Caco-2 (cell line): ENCODE measurements at regions not wholly inside any gene's neighbourhood (a gene's known extent, or its start where the extent isn't known, plus 50 kb on each side); places are given as distances from the start of the nearest gene placed in this dataset.

Source experiments
- BruUV-seq: library from RNA; stranded (reverse); fragments of 400-500 nt; replicated peaks from 2 replicates; lab custom pipeline; 2021; lab: Mats Ljungman, UMichigan
- CTCF ChIA-PET: fragments of 300-600 bp; sonication (Branson Sonifier 250); formaldehyde crosslinking; loops from one replicate; lab custom pipeline; 2022; ENCODE audit warnings: antibody characterized with exemption; lab: Charles Lee
- POLR2A ChIA-PET: fragments of 300-600 bp; sonication (Branson Sonifier 250); formaldehyde crosslinking; loops from one replicate; lab custom pipeline; 2022; ENCODE audit warnings: antibody characterized with exemption; lab: Charles Lee
- DNase-seq, 2 experiments: peaks; one replicate each; pipeline versions ENCODE4 v3.0.0 to v3.0.0-alpha.2; 2020 to 2022
- H3K27me3 ChIP-seq: replicated peaks from 2 replicates; pipeline ENCODE4 v1.6.0; 2011; ENCODE audit warnings: low read length; ENCODE audit not compliant: control insufficient read depth, insufficient read depth
- H3K36me3 ChIP-seq: 2 replicates; pipeline ENCODE4 v1.5.1; 2011; ENCODE audit warnings: low read length; ENCODE audit not compliant: control insufficient read depth, insufficient read depth
- H3K4me1 ChIP-seq: fragments of 250-450 bp; sonication (Bioruptor Pico); 2 replicates; pipeline ENCODE4 v1.5.1; 2020; ENCODE audit warnings: mild to moderate bottlenecking
- H3K4me3 ChIP-seq: 2 replicates; pipeline ENCODE4 v1.5.1; 2011; ENCODE audit warnings: low read depth, mild to moderate bottlenecking, control low read depth, low read length
- H3K9me3 ChIP-seq: fragments of 250-450 bp; sonication (Bioruptor Pico); 2 replicates; pipeline ENCODE4 v1.5.1; 2020; ENCODE audit warnings: mild to moderate bottlenecking, moderate library complexity
- H3K27ac Mint-ChIP-seq: one replicate; pipeline ENCODE4 v1.8.0; 2022; ENCODE audit warnings: mixed read lengths; ENCODE audit not compliant: unreplicated experiment
- H3K27me3 Mint-ChIP-seq: one replicate; pipeline ENCODE4 v1.8.0; 2022; ENCODE audit warnings: mixed read lengths; ENCODE audit not compliant: insufficient read depth, unreplicated experiment
- H3K36me3 Mint-ChIP-seq: one replicate; pipeline ENCODE4 v1.8.0; 2022; ENCODE audit warnings: mild to moderate bottlenecking, mixed read lengths; ENCODE audit not compliant: insufficient read depth, unreplicated experiment
- H3K4me1 Mint-ChIP-seq: one replicate; pipeline ENCODE4 v1.8.0; 2022; ENCODE audit warnings: low read depth, mixed read lengths; ENCODE audit not compliant: unreplicated experiment
- H3K4me3 Mint-ChIP-seq: one replicate; pipeline ENCODE4 v1.8.0; 2022; ENCODE audit warnings: mild to moderate bottlenecking, moderate library complexity, mixed read lengths; ENCODE audit not compliant: unreplicated experiment
- H3K9me3 Mint-ChIP-seq: one replicate; pipeline ENCODE4 v1.8.0; 2022; ENCODE audit warnings: mixed read lengths; ENCODE audit not compliant: unreplicated experiment
- CTCF ChIP-seq, 2 experiments: fragments of 200-600 bp in 1 of 2; IDR thresholded peaks; 1 replicate in 1 of 2; 2 replicates in 1 of 2; pipeline versions ENCODE4 v1.5.1 to v1.8.0; 2011 to 2022; ENCODE audit warnings: antibody characterized with exemption in 1 of 2, control low read depth in 1 of 2, inconsistent platforms in 1 of 2, low read depth in 1 of 2, low read length in 1 of 2, mild to moderate bottlenecking in 1 of 2, moderate library complexity in 1 of 2; ENCODE audit not compliant: insufficient read depth in 1 of 2, severe bottlenecking in 1 of 2, unreplicated experiment in 1 of 2
- intact Hi-C: fragments of 100-400 bp; cut with micrococcal nuclease; formaldehyde crosslinking; loops from one replicate; pipeline ENCODE4 v1.10.0; 2022; ENCODE audit not compliant: unreplicated experiment

- Histone ChIP-seq H3K4me1 (no peaks in the 10 kb centered on the region), H3K4me3 (no peak overlapping the region), H3K27me3 (no peaks in the 10 kb centered on the region), H3K36me3 (no peaks in the 10 kb centered on the region), H3K9me3 (no peaks in the 10 kb centered on the region)
- intact Hi-C loops = no loop called here
- POLR2A ChIA-PET = no interaction called here
- Mint-ChIP-seq H3K9me3 (no peaks in the 10 kb centered on the region), H3K36me3 (no peaks in the 10 kb centered on the region), H3K4me3 (no peak overlapping the region), H3K4me1 (no peaks in the 10 kb centered on the region), H3K27ac (no peak overlapping the region), H3K27me3 (no peaks in the 10 kb centered on the region)
- no peak for DNase-seq
- no TSS peak for BruUV-seq
- CTCF ChIA-PET = no interaction called here
- TF ChIP-seq CTCF (IDR thresholded peaks at IDR 0.05; ENCODE audit: insufficient read depth in 1 of 2, low read depth in 1 of 2, low read length in 1 of 2, severe bottlenecking in 1 of 2, unreplicated experiment in 1 of 2) = no peak
These were observed 152.8 kb upstream of the IFNE start for GRCh38 chr9:21634951-21635350.

GRCh38 chr9:21638104-21638503 lies 156.0 kb upstream of the IFNE start:
- intact Hi-C loops = no loop called here

GRCh38 chr9:21653091-21653490 lies 149.3 kb upstream of the MTAP start:
- Mint-ChIP-seq H3K27me3 (no peaks in the 10 kb centered on the region), H3K36me3 (no peaks in the 10 kb centered on the region), H3K9me3 (peaks cover 13% of the 10 kb centered on the region), H3K4me1 (no peaks in the 10 kb centered on the region), H3K27ac (no peak overlapping the region), H3K4me3 (no peak overlapping the region)
- intact Hi-C loops = no loop called here
- TF ChIP-seq CTCF (IDR thresholded peaks at IDR 0.05; ENCODE audit: insufficient read depth in 1 of 2, low read depth in 1 of 2, low read length in 1 of 2, severe bottlenecking in 1 of 2, unreplicated experiment in 1 of 2) = no peak
- ChIA-PET CTCF (no interaction called here), POLR2A (no interaction called here)
- Histone ChIP-seq H3K36me3 (no peaks in the 10 kb centered on the region), H3K9me3 (no peaks in the 10 kb centered on the region), H3K4me1 (no peaks in the 10 kb centered on the region), H3K27me3 (no peaks in the 10 kb centered on the region), H3K4me3 (no peak overlapping the region)
- BruUV-seq = no TSS peak
- DNase-seq = no peak

More at GRCh38 chr9:21638104-21638503, 156.0 kb upstream of the IFNE start:
- no peak for DNase-seq
- no peaks in the 10 kb centered on the region for H3K9me3 ChIP-seq
- H3K9me3 Mint-ChIP-seq = no peaks in the 10 kb centered on the region
- H3K4me3 Mint-ChIP-seq = no peak overlapping the region
- ChIA-PET CTCF (interaction anchor here (0.7 kb wide), 2 partner anchors 38 to 62 kb away, joined by 5 to 10 read pairs; no protein-coding TSS in a partner anchor), POLR2A (interaction anchor here (0.6 kb wide), 1 partner anchor 135 kb away, joined by 3 read pairs; no protein-coding TSS in a partner anchor)
- no peak for TF ChIP-seq CTCF (IDR thresholded peaks at IDR 0.05; ENCODE audit: insufficient read depth in 1 of 2, low read depth in 1 of 2, low read length in 1 of 2, severe bottlenecking in 1 of 2, unreplicated experiment in 1 of 2)
- no peaks in the 10 kb centered on the region for H3K4me1 ChIP-seq
- no peak overlapping the region for H3K27ac Mint-ChIP-seq
- H3K4me1 Mint-ChIP-seq = no peaks in the 10 kb centered on the region
- no peaks in the 10 kb centered on the region for H3K27me3 Mint-ChIP-seq
- no peaks in the 10 kb centered on the region for H3K36me3 Mint-ChIP-seq
- BruUV-seq = no TSS peak
- H3K36me3 ChIP-seq = no peaks in the 10 kb centered on the region
- no peak overlapping the region for H3K4me3 ChIP-seq
- no peaks in the 10 kb centered on the region for H3K27me3 ChIP-seq
